Panc1 (cell line): ENCODE measurements at regions not wholly inside any gene's neighbourhood (a gene's known extent, or its start where the extent isn't known, plus 50 kb on each side); places are given as distances from the start of the nearest gene placed in this dataset.

Experiments
- ATAC-seq: fragments of 200-7000 bp; cut with Tn5 transposase; 2 replicates; pipeline ENCODE4 v1.9.1; 2020; ENCODE audit warnings: mild to moderate bottlenecking, moderate library complexity
- BruUV-seq: library from RNA; stranded (reverse); fragments of 400-500 nt; replicated peaks from 2 replicates; lab custom pipeline; 2021; lab: Mats Ljungman, UMichigan
- CTCF ChIA-PET: fragments of 300-600 bp; sonication (Branson Sonifier 250); formaldehyde crosslinking; loops from one replicate; lab custom pipeline; 2022; ENCODE audit warnings: antibody characterized with exemption; lab: Charles Lee
- POLR2A ChIA-PET: fragments of 300-600 bp; sonication (Branson Sonifier 250); formaldehyde crosslinking; loops from one replicate; lab custom pipeline; 2022; ENCODE audit warnings: antibody characterized with exemption; lab: Charles Lee
- DNase-seq: peaks from one replicate; pipeline ENCODE4 v3.0.0-alpha.2; 2010; ENCODE audit warnings: low read depth, low spot score
- H3K27ac ChIP-seq: 2 replicates; pipeline ENCODE4 v1.5.1; 2011; ENCODE audit warnings: mild to moderate bottlenecking, low read length, inconsistent platforms
- H3K27me3 ChIP-seq: fragments of 200-500 bp; sonication (Bioruptor generic); 2 replicates; pipeline ENCODE4 v1.6.0; 2014; ENCODE audit warnings: low read length, inconsistent platforms; ENCODE audit not compliant: control insufficient read depth, insufficient read depth
- H3K36me3 ChIP-seq: fragments of 200-500 bp; sonication (Bioruptor generic); 2 replicates; pipeline ENCODE4 v1.5.1; 2014; ENCODE audit warnings: inconsistent platforms, mild to moderate bottlenecking, low read length, moderate library complexity; ENCODE audit not compliant: control insufficient read depth, insufficient read depth
- H3K4me1 ChIP-seq: 2 replicates; pipeline ENCODE4 v1.5.1; 2011; ENCODE audit warnings: inconsistent platforms, mild to moderate bottlenecking, low read length, moderate library complexity; ENCODE audit not compliant: control insufficient read depth, insufficient read depth
- H3K4me3 ChIP-seq, 2 experiments: 2 replicates each; pipeline ENCODE4 v1.5.1; 2011 to 2012; ENCODE audit warnings: low read depth in 2 of 2, low read length in 2 of 2, mild to moderate bottlenecking in 2 of 2, inconsistent platforms in 1 of 2, moderate library complexity in 1 of 2
- H3K9me3 ChIP-seq: fragments of 200-500 bp; sonication (Bioruptor generic); 2 replicates; pipeline ENCODE4 v1.5.1; 2014; ENCODE audit warnings: low read depth, mild to moderate bottlenecking, inconsistent platforms, low read length, moderate library complexity; ENCODE audit not compliant: control insufficient read depth, insufficient read depth
- CTCF ChIP-seq: fragments of 450-650 bp; IDR thresholded peaks from 2 replicates; pipeline ENCODE4 v1.5.1; 2017; ENCODE audit warnings: mild to moderate bottlenecking
- POLR2AphosphoS5 ChIP-seq: IDR thresholded peaks from 2 replicates; pipeline ENCODE4 v1.6.1; 2012; ENCODE audit warnings: mild to moderate bottlenecking, low read depth, low read length, moderate library complexity
- REST ChIP-seq, 2 experiments: IDR thresholded peaks; 2 replicates each; pipeline ENCODE4 v1.6.1; 2011 to 2012; ENCODE audit warnings: low read depth in 2 of 2, control low read depth in 1 of 2, low read length in 1 of 2, mild to moderate bottlenecking in 1 of 2, moderate library complexity in 1 of 2; ENCODE audit not compliant: insufficient read depth in 1 of 2
- SIN3A ChIP-seq: IDR thresholded peaks from 2 replicates; pipeline ENCODE4 v1.6.1; 2012; ENCODE audit warnings: low read depth, mild to moderate bottlenecking, low read length, moderate library complexity, borderline replicate concordance; ENCODE audit not compliant: insufficient read depth
- TCF7L2 ChIP-seq: IDR thresholded peaks from 2 replicates; pipeline ENCODE4 v1.6.1; 2011; ENCODE audit warnings: mild to moderate bottlenecking, low read depth, low read length, inconsistent platforms
- in situ Hi-C: cut with HindIII; loops from 2 replicates; pipeline ENCODE4 v1.10.0; 2016; ENCODE audit warnings: low sequenced_read_pairs, low pct_unique_long_range_greater_than_20kb
- intact Hi-C: fragments of 100-400 bp; cut with micrococcal nuclease; formaldehyde crosslinking; loops from one replicate; pipeline ENCODE4 v1.10.0; 2022; ENCODE audit not compliant: unreplicated experiment

GRCh38 chr10:7025296-7025695, 385.5 kb downstream of the SFMBT2 start:
- POLR2A ChIA-PET = no interaction called here
- TF ChIP-seq REST (IDR thresholded peaks at IDR 0.05; ENCODE audit: insufficient read depth in 1 of 2, low read depth in 2 of 2, low read length in 1 of 2) (no peak), TCF7L2 (no peak), SIN3A (no peak), POLR2AphosphoS5 (no peak), CTCF (no peak)
- BruUV-seq = no TSS peak
- Histone ChIP-seq H3K9me3 (no peaks in the 10 kb centered on the region), H3K27ac (no peak overlapping the region), H3K4me3 (no peak overlapping the region), H3K4me1 (no peaks in the 10 kb centered on the region), H3K27me3 (no peaks in the 10 kb centered on the region), H3K36me3 (no peaks in the 10 kb centered on the region)
- intact Hi-C loops (no loop called here), in situ Hi-C loops (no loop called here)
- no peak for ATAC-seq
- DNase-seq = no peak
- CTCF ChIA-PET = no interaction called here

GRCh38 chr10:7015457-7015856, 395.4 kb downstream of the SFMBT2 start:
- no peak for ATAC-seq
- BruUV-seq = no TSS peak
- Histone ChIP-seq H3K9me3 (no peaks in the 10 kb centered on the region), H3K36me3 (no peaks in the 10 kb centered on the region), H3K4me3 (no peak overlapping the region), H3K27me3 (no peaks in the 10 kb centered on the region), H3K4me1 (no peaks in the 10 kb centered on the region), H3K27ac (no peak overlapping the region)
- TF ChIP-seq TCF7L2 (no peak), POLR2AphosphoS5 (no peak), REST (IDR thresholded peaks at IDR 0.05; ENCODE audit: insufficient read depth in 1 of 2, low read depth in 2 of 2, low read length in 1 of 2) (no peak), SIN3A (no peak), CTCF (no peak)
- in situ Hi-C loops (no loop called here), intact Hi-C loops (no loop called here)
- DNase-seq = no peak
- POLR2A ChIA-PET = no interaction called here
- CTCF ChIA-PET = no interaction called here
